SU-DHL-6 (cell line): ENCODE measurements at regions not wholly inside any gene's neighbourhood (a gene's known extent, or its start where the extent isn't known, plus 50 kb on each side); places are given as distances from the start of the nearest gene placed in this dataset.

Source experiments
- H2AFZ ChIP-seq: fragments of 200-600 bp; sonication (generic); 2 replicates; pipeline ENCODE4 v1.6.1; 2014; ENCODE audit warnings: low read depth, mild to moderate bottlenecking, moderate library complexity, mixed read lengths, antibody characterized with exemption, low read length; ENCODE audit not compliant: severe bottlenecking
- H3F3A ChIP-seq: fragments of 200-600 bp; shearing (Covaris generic); 2 replicates; pipeline ENCODE4 v1.6.0; 2016; ENCODE audit warnings: antibody characterized with exemption, mild to moderate bottlenecking; ENCODE audit not compliant: insufficient read depth
- H3K27ac ChIP-seq: fragments of 200-600 bp; sonication (generic); 2 replicates; pipeline ENCODE4 v1.5.1; 2016; ENCODE audit warnings: low read depth, mild to moderate bottlenecking, low read length, moderate library complexity, mixed read lengths
- H3K27me3 ChIP-seq: fragments of 200-600 bp; sonication (generic), shearing (Covaris generic); 2 replicates; pipeline ENCODE4 v1.6.0; 2014; ENCODE audit warnings: mild to moderate bottlenecking, low read length
- H3K36me3 ChIP-seq: fragments of 200-600 bp; sonication (generic); 2 replicates; pipeline ENCODE4 v1.6.1; 2014; ENCODE audit warnings: mild to moderate bottlenecking, low read length, mixed read lengths
- H3K4me2 ChIP-seq: fragments of 300-600, 200-600 bp; shearing (Covaris generic), sonication (generic); 2 replicates; pipeline ENCODE4 v1.6.0; 2014; ENCODE audit warnings: low read length, low read depth, mild to moderate bottlenecking; ENCODE audit not compliant: poor library complexity, severe bottlenecking
- H3K4me3 ChIP-seq: fragments of 200-600 bp; sonication (generic); 2 replicates; pipeline ENCODE4 v1.5.1; 2014; ENCODE audit warnings: antibody characterized with exemption, low read length, mild to moderate bottlenecking, mixed read lengths; ENCODE audit not compliant: insufficient read depth, poor library complexity, severe bottlenecking
- H3K79me2 ChIP-seq: fragments of 200-600 bp; sonication (generic); 2 replicates; pipeline ENCODE4 v1.6.1; 2014; ENCODE audit warnings: mild to moderate bottlenecking, low read length, moderate library complexity; ENCODE audit not compliant: insufficient read depth
- H3K9ac ChIP-seq: fragments of 200-600 bp; sonication (generic); 2 replicates; pipeline ENCODE4 v1.7.0; 2014; ENCODE audit warnings: mild to moderate bottlenecking, low read length
- H3K9me2 ChIP-seq: fragments of 200-600 bp; sonication (generic); replicated peaks from 2 replicates; pipeline ENCODE4 v1.6.1; 2014; ENCODE audit warnings: low read length; ENCODE audit not compliant: insufficient read depth
- H3K9me3 ChIP-seq: fragments of 200-600 bp; sonication (generic); 2 replicates; pipeline ENCODE4 v1.6.1; 2014; ENCODE audit warnings: low read length, mixed read lengths; ENCODE audit not compliant: insufficient read depth
- H4K20me1 ChIP-seq: fragments of 200-600 bp; sonication (generic); 2 replicates; pipeline ENCODE4 v1.6.1; 2014; ENCODE audit warnings: low read depth, mild to moderate bottlenecking, antibody characterized with exemption, low read length, moderate library complexity, mixed read lengths
- EZH2phosphoT487 ChIP-seq: fragments of 200-600 bp; sonication (generic), shearing (Covaris generic); conservative IDR thresholded peaks from 2 replicates; pipeline ENCODE4 v1.6.1; 2018; ENCODE audit warnings: mild to moderate bottlenecking, antibody characterized with exemption, low read length, moderate library complexity, mixed read lengths
- TF ChIP-seq, protein P1 (sequence below): fragments of 200-600 bp; sonication (generic); IDR thresholded peaks from one replicate; pipeline ENCODE4 v1.5.1; 2017; ENCODE audit warnings: antibody characterized with exemption, mild to moderate bottlenecking, low read length, moderate library complexity; ENCODE audit not compliant: insufficient read depth, poor library complexity, severe bottlenecking

DNA sequence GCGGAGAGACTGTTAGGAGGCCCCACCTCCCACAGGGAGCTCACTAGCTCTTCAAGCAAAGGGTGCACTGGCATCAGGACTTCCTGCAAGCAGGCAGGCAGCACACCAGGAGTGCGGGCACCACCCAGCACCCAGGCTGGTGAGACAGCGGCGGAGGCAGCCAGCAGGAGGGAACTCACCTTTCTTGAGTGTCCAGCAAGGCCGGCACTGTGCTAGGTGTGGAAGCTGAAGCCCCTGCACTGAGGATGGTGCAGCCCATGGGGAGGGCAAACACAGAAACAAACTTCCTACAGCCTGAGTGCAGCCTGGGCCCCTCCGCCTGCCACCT lies 100.7 kb upstream of the ID2 start:
- no peak overlapping the region for H3K4me3 ChIP-seq
- H3K9ac ChIP-seq, result no peak overlapping the region
- no peak overlapping the region for H3K27ac ChIP-seq
- H3F3A ChIP-seq, result peaks cover 26% of the 10 kb centered on the region
- no peaks in the 10 kb centered on the region for H3K27me3 ChIP-seq
- no peaks in the 10 kb centered on the region for H3K79me2 ChIP-seq
- no peak overlapping the region for H3K4me2 ChIP-seq
- TF ChIP-seq, protein P1, sequence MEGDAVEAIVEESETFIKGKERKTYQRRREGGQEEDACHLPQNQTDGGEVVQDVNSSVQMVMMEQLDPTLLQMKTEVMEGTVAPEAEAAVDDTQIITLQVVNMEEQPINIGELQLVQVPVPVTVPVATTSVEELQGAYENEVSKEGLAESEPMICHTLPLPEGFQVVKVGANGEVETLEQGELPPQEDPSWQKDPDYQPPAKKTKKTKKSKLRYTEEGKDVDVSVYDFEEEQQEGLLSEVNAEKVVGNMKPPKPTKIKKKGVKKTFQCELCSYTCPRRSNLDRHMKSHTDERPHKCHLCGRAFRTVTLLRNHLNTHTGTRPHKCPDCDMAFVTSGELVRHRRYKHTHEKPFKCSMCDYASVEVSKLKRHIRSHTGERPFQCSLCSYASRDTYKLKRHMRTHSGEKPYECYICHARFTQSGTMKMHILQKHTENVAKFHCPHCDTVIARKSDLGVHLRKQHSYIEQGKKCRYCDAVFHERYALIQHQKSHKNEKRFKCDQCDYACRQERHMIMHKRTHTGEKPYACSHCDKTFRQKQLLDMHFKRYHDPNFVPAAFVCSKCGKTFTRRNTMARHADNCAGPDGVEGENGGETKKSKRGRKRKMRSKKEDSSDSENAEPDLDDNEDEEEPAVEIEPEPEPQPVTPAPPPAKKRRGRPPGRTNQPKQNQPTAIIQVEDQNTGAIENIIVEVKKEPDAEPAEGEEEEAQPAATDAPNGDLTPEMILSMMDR, result no peak
- TF ChIP-seq EZH2phosphoT487, result no peak
- no peak overlapping the region for H2AFZ ChIP-seq
- H3K9me3 ChIP-seq, result no peaks in the 10 kb centered on the region
- H3K36me3 ChIP-seq, result no peaks in the 10 kb centered on the region
- H3K9me2 ChIP-seq, result no peaks in the 10 kb centered on the region
- H4K20me1 ChIP-seq, result no peaks in the 10 kb centered on the region

DNA sequence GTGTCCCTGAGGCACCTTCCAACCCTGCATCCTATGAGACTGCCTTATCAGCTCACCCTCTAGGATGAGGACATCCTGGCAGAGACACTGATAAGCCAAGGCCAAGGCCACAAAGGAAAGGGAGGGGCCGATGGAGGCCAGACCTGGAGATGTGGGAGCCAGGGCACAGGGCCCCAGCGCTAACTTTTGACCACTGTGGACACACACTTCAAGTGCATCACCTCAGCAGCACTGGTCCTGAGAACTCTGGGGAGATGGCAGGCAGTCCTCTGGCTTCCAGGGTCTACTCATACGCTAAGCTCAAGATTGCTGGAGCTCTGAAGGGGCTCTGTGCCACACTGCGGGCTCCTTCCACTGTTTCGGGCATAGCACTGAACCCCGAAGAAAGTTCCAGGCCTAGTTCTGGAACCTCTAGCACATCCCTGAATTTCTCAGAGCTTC lies 100.2 kb upstream of the ID2 start:
- H3F3A ChIP-seq, result peaks cover 26% of the 10 kb centered on the region
- no peak for TF ChIP-seq EZH2phosphoT487
- TF ChIP-seq, protein P1, result no peak
- H3K4me2 ChIP-seq, result no peak overlapping the region
- no peak overlapping the region for H3K27ac ChIP-seq
- no peaks in the 10 kb centered on the region for H4K20me1 ChIP-seq
- no peaks in the 10 kb centered on the region for H3K36me3 ChIP-seq
- H3K79me2 ChIP-seq, result no peaks in the 10 kb centered on the region
- no peaks in the 10 kb centered on the region for H3K27me3 ChIP-seq
- H3K9me2 ChIP-seq, result no peaks in the 10 kb centered on the region
- H3K4me3 ChIP-seq, result no peak overlapping the region
- H3K9ac ChIP-seq, result no peak overlapping the region
- no peaks in the 10 kb centered on the region for H3K9me3 ChIP-seq
- H2AFZ ChIP-seq, result no peak overlapping the region

DNA sequence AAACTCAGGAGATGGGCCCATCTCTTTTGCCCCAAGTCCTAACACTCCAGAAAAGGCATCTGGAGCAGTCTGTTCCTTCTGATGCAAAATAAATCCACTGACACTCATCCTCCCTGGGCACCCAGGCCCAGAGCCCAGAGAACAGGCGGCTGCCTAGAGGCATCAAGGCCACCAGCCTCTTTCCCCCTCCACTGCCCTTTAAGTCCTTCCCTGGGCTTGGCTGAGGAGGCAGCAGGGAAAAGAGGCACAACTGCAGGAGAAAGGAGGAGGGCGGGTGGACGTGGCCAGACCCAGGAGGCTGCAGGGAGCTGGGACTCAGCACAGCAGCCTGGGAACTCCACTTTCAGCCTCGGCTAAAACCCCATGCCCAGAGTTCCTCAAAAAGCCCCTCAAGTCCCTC lies 99.7 kb upstream of the ID2 start:
- Histone ChIP-seq H3K9me3 (no peaks in the 10 kb centered on the region), H3K36me3 (no peaks in the 10 kb centered on the region), H3K79me2 (no peaks in the 10 kb centered on the region), H3F3A (peaks cover 26% of the 10 kb centered on the region), H3K4me2 (no peak overlapping the region), H3K9ac (peak overlapping the region; percentile 39; the same call in 1 of the 2 replicates), H3K4me3 (no peak overlapping the region), H3K27me3 (no peaks in the 10 kb centered on the region), H2AFZ (no peak overlapping the region), H4K20me1 (no peaks in the 10 kb centered on the region), H3K27ac (peak overlapping the region; percentile 72), H3K9me2 (no peaks in the 10 kb centered on the region)
- 0 out of 2 replicates have a peak, but pooled peaks have one; percentile 28 for TF ChIP-seq EZH2phosphoT487
- TF ChIP-seq, protein P1, result no peak
